GM23338 (cell line): ENCODE measurements at regions not wholly inside any gene's neighbourhood (a gene's known extent, or its start where the extent isn't known, plus 50 kb on each side); places are given as distances from the start of the nearest gene placed in this dataset.

ENCODE experiments used
- ATAC-seq: fragments of 200-7000 bp; cut with Tn5 transposase; 3 replicates; pipeline ENCODE4 v1.9.1; 2020
- DNase-seq: peaks from one replicate; pipeline ENCODE4 v3.0.0-alpha.2; 2015; ENCODE audit warnings: low spot score
- H2AFZ ChIP-seq: fragments of 200-600 bp; sonication (generic); 2 replicates; pipeline ENCODE4 v1.8.0; 2016; ENCODE audit warnings: antibody characterized with exemption, mild to moderate bottlenecking, moderate library complexity
- H3F3A ChIP-seq: fragments of 200-600 bp; sonication (generic); replicated peaks from 2 replicates; pipeline ENCODE4 v1.8.0; 2017; ENCODE audit warnings: antibody characterized with exemption, mixed run types, low read depth
- H3K27ac ChIP-seq: fragments of 200-600 bp; sonication (generic); 2 replicates; pipeline ENCODE4 v1.6.1; 2016; ENCODE audit warnings: low read depth
- H3K27me3 ChIP-seq: fragments of 200-600 bp; sonication (generic); 2 replicates; pipeline ENCODE4 v1.8.0; 2016; ENCODE audit warnings: mild to moderate bottlenecking, mixed run types, moderate library complexity; ENCODE audit not compliant: insufficient read depth
- H3K36me3 ChIP-seq: fragments of 200-600 bp; sonication (generic); 2 replicates; pipeline ENCODE4 v1.8.0; 2016; ENCODE audit warnings: mild to moderate bottlenecking; ENCODE audit not compliant: insufficient read depth
- H3K4me1 ChIP-seq: fragments of 200-600 bp; sonication (generic); 2 replicates; pipeline ENCODE4 v1.8.0; 2016; ENCODE audit warnings: mild to moderate bottlenecking, moderate library complexity; ENCODE audit not compliant: insufficient read depth
- H3K4me2 ChIP-seq: fragments of 200-600 bp; sonication (generic); 2 replicates; pipeline ENCODE4 v1.7.1; 2017; ENCODE audit warnings: mixed run types
- H3K4me3 ChIP-seq: fragments of 200-600 bp; sonication (generic); 2 replicates; pipeline ENCODE4 v1.6.1; 2016; ENCODE audit warnings: mixed run types
- H3K79me2 ChIP-seq: fragments of 200-600 bp; sonication (generic); replicated peaks from 2 replicates; pipeline ENCODE4 v1.8.0; 2017; ENCODE audit warnings: mild to moderate bottlenecking; ENCODE audit not compliant: insufficient read depth
- H3K9me2 ChIP-seq: fragments of 200-600 bp; sonication (generic); 2 replicates; pipeline ENCODE4 v1.8.0; 2017; ENCODE audit not compliant: insufficient read depth
- H4K20me1 ChIP-seq: fragments of 200-600 bp; sonication (generic); replicated peaks from 2 replicates; pipeline ENCODE4 v1.8.0; 2017; ENCODE audit warnings: mild to moderate bottlenecking; ENCODE audit not compliant: insufficient read depth
- H3K27ac Mint-ChIP-seq: 2 replicates; pipeline ENCODE4 v1.8.0; 2020; ENCODE audit warnings: inconsistent platforms, mild to moderate bottlenecking, moderate library complexity, mixed read lengths
- H3K27me3 Mint-ChIP-seq: 3 replicates; pipeline ENCODE4 v1.8.0; 2022; ENCODE audit warnings: low read depth, mild to moderate bottlenecking, moderate library complexity, mixed read lengths, inconsistent platforms; ENCODE audit not compliant: insufficient read depth, poor library complexity
- H3K36me3 Mint-ChIP-seq: 3 replicates; pipeline ENCODE4 v1.8.0; 2021; ENCODE audit warnings: low read depth, mild to moderate bottlenecking, inconsistent platforms, moderate library complexity, mixed read lengths
- H3K4me1 Mint-ChIP-seq: 3 replicates; pipeline ENCODE4 v1.8.0; 2020; ENCODE audit warnings: mild to moderate bottlenecking, inconsistent platforms, mixed read lengths
- H3K4me3 Mint-ChIP-seq: 3 replicates; pipeline ENCODE4 v1.8.0; 2021; ENCODE audit warnings: moderate library complexity, mild to moderate bottlenecking, inconsistent platforms, mixed read lengths
- H3K9me3 Mint-ChIP-seq: 3 replicates; pipeline ENCODE4 v1.8.0; 2020; ENCODE audit warnings: moderate library complexity, mild to moderate bottlenecking, inconsistent platforms, mixed read lengths
- CREB1 ChIP-seq: fragments of 250-450 bp; sonication (Bioruptor Pico); IDR thresholded peaks from 2 replicates; pipeline ENCODE4 v1.5.0; 2020; ENCODE audit warnings: low read depth, mild to moderate bottlenecking, moderate library complexity
- EZH2 ChIP-seq: fragments of 200-600 bp; sonication (generic); IDR thresholded peaks from one replicate; pipeline ENCODE4 v1.8.0; 2017; ENCODE audit warnings: antibody characterized with exemption, mild to moderate bottlenecking, low read depth; ENCODE audit not compliant: unreplicated experiment
- EZH2phosphoT487 ChIP-seq: fragments of 200-600 bp; sonication (generic); IDR thresholded peaks from one replicate; pipeline ENCODE4 v1.8.1; 2018; ENCODE audit warnings: antibody characterized with exemption; ENCODE audit not compliant: unreplicated experiment
- JUNB ChIP-seq: IDR thresholded peaks from one replicate; pipeline ENCODE4 v1.6.1; 2016; ENCODE audit warnings: antibody characterized with exemption; ENCODE audit not compliant: unreplicated experiment
- POLR2AphosphoS5 ChIP-seq: IDR thresholded peaks from 2 replicates; pipeline ENCODE4 v1.6.1; 2016; ENCODE audit warnings: antibody characterized with exemption, low read depth
- STAT1 ChIP-seq: IDR thresholded peaks from one replicate; pipeline ENCODE4 v1.6.1; 2016; ENCODE audit warnings: antibody characterized with exemption; ENCODE audit not compliant: unreplicated experiment
- ZNF114 ChIP-seq: fragments of 250-450 bp; sonication (Bioruptor Pico); IDR thresholded peaks from 2 replicates; pipeline ENCODE4 v1.5.0; 2020; ENCODE audit warnings: mild to moderate bottlenecking, moderate library complexity
- ZNF331 ChIP-seq: fragments of 250-450 bp; sonication (Bioruptor Pico); IDR thresholded peaks from 2 replicates; pipeline ENCODE4 v1.5.0; 2020; ENCODE audit warnings: low read depth, mild to moderate bottlenecking, moderate library complexity
- TF ChIP-seq, protein P1 (sequence below): IDR thresholded peaks from one replicate; pipeline ENCODE4 v1.6.1; 2018; ENCODE audit warnings: antibody characterized with exemption; ENCODE audit not compliant: unreplicated experiment
- TF ChIP-seq, protein P2 (sequence below), 2 experiments: fragments of 200-600 bp in 1 of 2; sonication (generic) in 1 of 2; conservative IDR thresholded peaks; 2 replicates each; pipeline versions ENCODE4 v1.5.1 to v1.6.1; 2016 to 2017; ENCODE audit warnings: antibody characterized with exemption in 2 of 2, low read depth in 2 of 2, mild to moderate bottlenecking in 2 of 2, moderate library complexity in 1 of 2
- TF ChIP-seq, protein P3 (sequence below): fragments of 250-450 bp; sonication (Bioruptor Pico); IDR thresholded peaks from 2 replicates; pipeline ENCODE4 v1.5.0; 2020; ENCODE audit warnings: mild to moderate bottlenecking, moderate library complexity

DNA sequence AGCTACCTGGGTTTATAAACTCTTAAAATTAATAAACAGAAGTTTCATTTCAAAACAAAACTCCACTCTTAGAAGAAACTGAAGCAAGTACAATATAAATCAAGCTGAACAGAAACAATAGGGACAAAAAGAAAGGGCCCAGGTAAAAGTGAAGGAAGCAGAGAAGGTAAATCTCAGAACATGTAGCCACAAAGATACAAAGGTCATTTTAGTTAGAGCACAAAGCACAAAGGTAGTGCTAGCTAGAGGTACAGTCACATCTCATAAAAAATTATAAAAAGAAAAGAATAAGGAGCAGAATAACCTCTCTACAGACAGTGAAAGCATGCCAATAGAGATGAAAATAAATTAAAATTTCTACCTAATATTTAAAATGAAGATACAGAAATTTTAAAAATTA, 90.4 kb upstream of the C5orf63 start:
- Histone ChIP-seq H3K9me2 (0 out of 2 replicates have a peak, but pooled peaks cover 8% of the 10 kb centered on the region), H3F3A (no peaks in the 10 kb centered on the region), H2AFZ (no peak overlapping the region), H3K27me3 (no peaks in the 10 kb centered on the region), H4K20me1 (no peaks in the 10 kb centered on the region), H3K36me3 (no peaks in the 10 kb centered on the region), H3K4me2 (no peak overlapping the region), H3K4me1 (no peaks in the 10 kb centered on the region), H3K79me2 (no peaks in the 10 kb centered on the region), H3K27ac (no peak overlapping the region), H3K4me3 (no peak overlapping the region)
- Mint-ChIP-seq H3K27ac (no peak overlapping the region), H3K9me3 (peaks cover 3% of the 10 kb centered on the region; the same call in 2 of the 3 replicates), H3K4me1 (no peaks in the 10 kb centered on the region), H3K36me3 (no peaks in the 10 kb centered on the region), H3K4me3 (no peak overlapping the region), H3K27me3 (peaks cover 3% of the 10 kb centered on the region)
- TF ChIP-seq EZH2phosphoT487, result no peak
- TF ChIP-seq CREB1 (CRISPR knock-in tag), result no peak
- no peak for TF ChIP-seq EZH2
- TF ChIP-seq POLR2AphosphoS5, result no peak
- TF ChIP-seq JUNB, result no peak
- no peak for TF ChIP-seq STAT1
- no peak for TF ChIP-seq ZNF114
- TF ChIP-seq, protein P1, sequence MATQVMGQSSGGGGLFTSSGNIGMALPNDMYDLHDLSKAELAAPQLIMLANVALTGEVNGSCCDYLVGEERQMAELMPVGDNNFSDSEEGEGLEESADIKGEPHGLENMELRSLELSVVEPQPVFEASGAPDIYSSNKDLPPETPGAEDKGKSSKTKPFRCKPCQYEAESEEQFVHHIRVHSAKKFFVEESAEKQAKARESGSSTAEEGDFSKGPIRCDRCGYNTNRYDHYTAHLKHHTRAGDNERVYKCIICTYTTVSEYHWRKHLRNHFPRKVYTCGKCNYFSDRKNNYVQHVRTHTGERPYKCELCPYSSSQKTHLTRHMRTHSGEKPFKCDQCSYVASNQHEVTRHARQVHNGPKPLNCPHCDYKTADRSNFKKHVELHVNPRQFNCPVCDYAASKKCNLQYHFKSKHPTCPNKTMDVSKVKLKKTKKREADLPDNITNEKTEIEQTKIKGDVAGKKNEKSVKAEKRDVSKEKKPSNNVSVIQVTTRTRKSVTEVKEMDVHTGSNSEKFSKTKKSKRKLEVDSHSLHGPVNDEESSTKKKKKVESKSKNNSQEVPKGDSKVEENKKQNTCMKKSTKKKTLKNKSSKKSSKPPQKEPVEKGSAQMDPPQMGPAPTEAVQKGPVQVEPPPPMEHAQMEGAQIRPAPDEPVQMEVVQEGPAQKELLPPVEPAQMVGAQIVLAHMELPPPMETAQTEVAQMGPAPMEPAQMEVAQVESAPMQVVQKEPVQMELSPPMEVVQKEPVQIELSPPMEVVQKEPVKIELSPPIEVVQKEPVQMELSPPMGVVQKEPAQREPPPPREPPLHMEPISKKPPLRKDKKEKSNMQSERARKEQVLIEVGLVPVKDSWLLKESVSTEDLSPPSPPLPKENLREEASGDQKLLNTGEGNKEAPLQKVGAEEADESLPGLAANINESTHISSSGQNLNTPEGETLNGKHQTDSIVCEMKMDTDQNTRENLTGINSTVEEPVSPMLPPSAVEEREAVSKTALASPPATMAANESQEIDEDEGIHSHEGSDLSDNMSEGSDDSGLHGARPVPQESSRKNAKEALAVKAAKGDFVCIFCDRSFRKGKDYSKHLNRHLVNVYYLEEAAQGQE, result no peak
- no peak for TF ChIP-seq ZNF331
- no peak for DNase-seq
- no peak for ATAC-seq

DNA sequence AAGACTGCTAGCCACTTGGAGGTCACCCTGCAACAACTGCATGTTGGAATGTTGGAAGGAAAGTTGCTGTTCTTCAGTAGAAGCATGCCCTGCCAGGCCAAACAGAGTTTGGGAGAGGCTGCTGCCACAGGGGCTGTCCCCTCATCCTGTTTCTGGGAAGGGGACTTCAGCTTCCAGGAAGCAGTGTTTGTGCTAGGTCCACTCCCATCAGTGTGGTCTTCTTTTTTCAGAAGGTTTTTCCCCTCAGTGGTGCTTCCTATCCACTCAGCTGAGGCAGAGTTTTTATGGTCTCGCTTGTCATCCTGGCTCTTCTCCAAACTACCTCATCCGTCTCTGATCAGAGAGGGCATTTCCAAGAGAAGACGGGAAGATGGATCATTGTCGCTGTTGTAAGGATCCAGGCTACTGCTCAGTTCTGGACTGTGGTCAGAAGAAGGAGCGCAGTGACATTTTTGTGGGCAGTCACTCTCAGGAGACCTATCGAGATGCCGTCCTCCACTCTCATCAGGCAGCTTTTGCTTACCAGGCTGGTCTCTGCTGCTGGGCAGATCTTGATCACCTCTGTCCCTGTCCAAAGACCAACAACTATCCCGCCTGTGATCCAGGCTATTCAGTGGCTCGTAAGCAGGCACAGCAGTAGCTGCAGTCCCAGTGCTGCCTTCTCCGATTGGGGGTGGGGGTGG, 97.8 kb upstream of the C5orf63 start:
- no peaks in the 10 kb centered on the region for H3K9me2 ChIP-seq
- peaks cover 4% of the 10 kb centered on the region; the same call in 2 of the 3 replicates for H3K36me3 Mint-ChIP-seq
- H3K9me3 Mint-ChIP-seq, result peaks cover 13% of the 10 kb centered on the region; the same call in 2 of the 3 replicates
- no peaks in the 10 kb centered on the region for H3K4me1 Mint-ChIP-seq
- ATAC-seq (no peak), DNase-seq (no peak)
- no peak overlapping the region for H3K4me3 Mint-ChIP-seq
- no peaks in the 10 kb centered on the region for H3K79me2 ChIP-seq
- H3K4me2 ChIP-seq, result no peak overlapping the region
- H3F3A ChIP-seq, result no peaks in the 10 kb centered on the region
- H3K36me3 ChIP-seq, result no peaks in the 10 kb centered on the region
- H3K4me3 ChIP-seq, result no peak overlapping the region
- H3K27ac ChIP-seq, result no peak overlapping the region
- no peaks in the 10 kb centered on the region for H3K4me1 ChIP-seq
- H4K20me1 ChIP-seq, result no peaks in the 10 kb centered on the region
- no peaks in the 10 kb centered on the region for H3K27me3 Mint-ChIP-seq
- no peak overlapping the region for H2AFZ ChIP-seq
- no peak overlapping the region for H3K27ac Mint-ChIP-seq
- no peaks in the 10 kb centered on the region for H3K27me3 ChIP-seq
- no peak for TF ChIP-seq STAT1
- TF ChIP-seq, protein P2, sequence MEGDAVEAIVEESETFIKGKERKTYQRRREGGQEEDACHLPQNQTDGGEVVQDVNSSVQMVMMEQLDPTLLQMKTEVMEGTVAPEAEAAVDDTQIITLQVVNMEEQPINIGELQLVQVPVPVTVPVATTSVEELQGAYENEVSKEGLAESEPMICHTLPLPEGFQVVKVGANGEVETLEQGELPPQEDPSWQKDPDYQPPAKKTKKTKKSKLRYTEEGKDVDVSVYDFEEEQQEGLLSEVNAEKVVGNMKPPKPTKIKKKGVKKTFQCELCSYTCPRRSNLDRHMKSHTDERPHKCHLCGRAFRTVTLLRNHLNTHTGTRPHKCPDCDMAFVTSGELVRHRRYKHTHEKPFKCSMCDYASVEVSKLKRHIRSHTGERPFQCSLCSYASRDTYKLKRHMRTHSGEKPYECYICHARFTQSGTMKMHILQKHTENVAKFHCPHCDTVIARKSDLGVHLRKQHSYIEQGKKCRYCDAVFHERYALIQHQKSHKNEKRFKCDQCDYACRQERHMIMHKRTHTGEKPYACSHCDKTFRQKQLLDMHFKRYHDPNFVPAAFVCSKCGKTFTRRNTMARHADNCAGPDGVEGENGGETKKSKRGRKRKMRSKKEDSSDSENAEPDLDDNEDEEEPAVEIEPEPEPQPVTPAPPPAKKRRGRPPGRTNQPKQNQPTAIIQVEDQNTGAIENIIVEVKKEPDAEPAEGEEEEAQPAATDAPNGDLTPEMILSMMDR (conservative IDR thresholded peaks at IDR 0.05; ENCODE audit: low read depth in 2 of 2), result no peak
- TF ChIP-seq, protein P3, sequence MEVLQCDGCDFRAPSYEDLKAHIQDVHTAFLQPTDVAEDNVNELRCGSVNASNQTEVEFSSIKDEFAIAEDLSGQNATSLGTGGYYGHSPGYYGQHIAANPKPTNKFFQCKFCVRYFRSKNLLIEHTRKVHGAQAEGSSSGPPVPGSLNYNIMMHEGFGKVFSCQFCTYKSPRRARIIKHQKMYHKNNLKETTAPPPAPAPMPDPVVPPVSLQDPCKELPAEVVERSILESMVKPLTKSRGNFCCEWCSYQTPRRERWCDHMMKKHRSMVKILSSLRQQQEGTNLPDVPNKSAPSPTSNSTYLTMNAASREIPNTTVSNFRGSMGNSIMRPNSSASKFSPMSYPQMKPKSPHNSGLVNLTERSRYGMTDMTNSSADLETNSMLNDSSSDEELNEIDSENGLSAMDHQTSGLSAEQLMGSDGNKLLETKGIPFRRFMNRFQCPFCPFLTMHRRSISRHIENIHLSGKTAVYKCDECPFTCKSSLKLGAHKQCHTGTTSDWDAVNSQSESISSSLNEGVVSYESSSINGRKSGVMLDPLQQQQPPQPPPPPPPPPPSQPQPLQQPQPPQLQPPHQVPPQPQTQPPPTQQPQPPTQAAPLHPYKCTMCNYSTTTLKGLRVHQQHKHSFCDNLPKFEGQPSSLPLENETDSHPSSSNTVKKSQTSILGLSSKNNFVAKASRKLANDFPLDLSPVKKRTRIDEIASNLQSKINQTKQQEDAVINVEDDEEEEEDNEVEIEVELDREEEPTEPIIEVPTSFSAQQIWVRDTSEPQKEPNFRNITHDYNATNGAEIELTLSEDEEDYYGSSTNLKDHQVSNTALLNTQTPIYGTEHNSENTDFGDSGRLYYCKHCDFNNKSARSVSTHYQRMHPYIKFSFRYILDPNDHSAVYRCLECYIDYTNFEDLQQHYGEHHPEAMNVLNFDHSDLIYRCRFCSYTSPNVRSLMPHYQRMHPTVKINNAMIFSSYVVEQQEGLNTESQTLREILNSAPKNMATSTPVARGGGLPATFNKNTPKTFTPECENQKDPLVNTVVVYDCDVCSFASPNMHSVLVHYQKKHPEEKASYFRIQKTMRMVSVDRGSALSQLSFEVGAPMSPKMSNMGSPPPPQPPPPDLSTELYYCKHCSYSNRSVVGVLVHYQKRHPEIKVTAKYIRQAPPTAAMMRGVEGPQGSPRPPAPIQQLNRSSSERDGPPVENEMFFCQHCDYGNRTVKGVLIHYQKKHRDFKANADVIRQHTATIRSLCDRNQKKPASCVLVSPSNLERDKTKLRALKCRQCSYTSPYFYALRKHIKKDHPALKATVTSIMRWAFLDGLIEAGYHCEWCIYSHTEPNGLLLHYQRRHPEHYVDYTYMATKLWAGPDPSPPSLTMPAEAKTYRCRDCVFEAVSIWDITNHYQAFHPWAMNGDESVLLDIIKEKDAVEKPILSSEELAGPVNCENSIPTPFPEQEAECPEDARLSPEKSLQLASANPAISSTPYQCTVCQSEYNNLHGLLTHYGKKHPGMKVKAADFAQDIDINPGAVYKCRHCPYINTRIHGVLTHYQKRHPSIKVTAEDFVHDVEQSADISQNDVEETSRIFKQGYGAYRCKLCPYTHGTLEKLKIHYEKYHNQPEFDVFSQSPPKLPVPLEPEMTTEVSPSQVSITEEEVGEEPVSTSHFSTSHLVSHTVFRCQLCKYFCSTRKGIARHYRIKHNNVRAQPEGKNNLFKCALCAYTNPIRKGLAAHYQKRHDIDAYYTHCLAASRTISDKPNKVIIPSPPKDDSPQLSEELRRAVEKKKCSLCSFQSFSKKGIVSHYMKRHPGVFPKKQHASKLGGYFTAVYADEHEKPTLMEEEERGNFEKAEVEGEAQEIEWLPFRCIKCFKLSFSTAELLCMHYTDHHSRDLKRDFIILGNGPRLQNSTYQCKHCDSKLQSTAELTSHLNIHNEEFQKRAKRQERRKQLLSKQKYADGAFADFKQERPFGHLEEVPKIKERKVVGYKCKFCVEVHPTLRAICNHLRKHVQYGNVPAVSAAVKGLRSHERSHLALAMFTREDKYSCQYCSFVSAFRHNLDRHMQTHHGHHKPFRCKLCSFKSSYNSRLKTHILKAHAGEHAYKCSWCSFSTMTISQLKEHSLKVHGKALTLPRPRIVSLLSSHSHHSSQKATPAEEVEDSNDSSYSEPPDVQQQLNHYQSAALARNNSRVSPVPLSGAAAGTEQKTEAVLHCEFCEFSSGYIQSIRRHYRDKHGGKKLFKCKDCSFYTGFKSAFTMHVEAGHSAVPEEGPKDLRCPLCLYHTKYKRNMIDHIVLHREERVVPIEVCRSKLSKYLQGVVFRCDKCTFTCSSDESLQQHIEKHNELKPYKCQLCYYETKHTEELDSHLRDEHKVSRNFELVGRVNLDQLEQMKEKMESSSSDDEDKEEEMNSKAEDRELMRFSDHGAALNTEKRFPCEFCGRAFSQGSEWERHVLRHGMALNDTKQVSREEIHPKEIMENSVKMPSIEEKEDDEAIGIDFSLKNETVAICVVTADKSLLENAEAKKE (CRISPR knock-in tag), result no peak
